ENCODE measurements at regions not wholly inside any gene's neighbourhood (a gene's known extent, or its start where the extent isn't known, plus 50 kb on each side); places are given as distances from the start of the nearest gene placed in this dataset.

- no peak for DNase-seq
These were observed 102.4 kb upstream of the PRR23E start for GRCh38 chr3:127090218-127091160.

- no peak for DNase-seq
These were observed 101.6 kb upstream of the PRR23E start for GRCh38 chr3:127091376-127091775.

GRCh38 chr3:127092368-127092767, 100.6 kb upstream of the PRR23E start:
- DNase-seq, result no peak

- DNase-seq, result no peak
These were observed 100.2 kb upstream of the PRR23E start for GRCh38 chr3:127092776-127093175.

- DNase-seq, result no peak
These were observed 99.6 kb upstream of the PRR23E start for GRCh38 chr3:127093312-127093711.

GRCh38 chr3:127095774-127096173, 97.2 kb upstream of the PRR23E start:
- DNase-seq, result no peak

- no peak for DNase-seq
These were observed 96.5 kb upstream of the PRR23E start for GRCh38 chr3:127096256-127097071.

- peak; percentile 55 to 78 for DNase-seq
These were observed 95.9 kb upstream of the PRR23E start for GRCh38 chr3:127097072-127097405.

- no peak for DNase-seq
These were observed 95.5 kb upstream of the PRR23E start for GRCh38 chr3:127097481-127097880.

GRCh38 chr3:127099982-127100381, 92.9 kb upstream of the PRR23E start:
- no peak for DNase-seq

- DNase-seq, result no peak
These were observed 92.2 kb upstream of the PRR23E start for GRCh38 chr3:127100459-127101410.

- peak; percentile 42 to 64 for DNase-seq
These were observed 91.3 kb upstream of the PRR23E start for GRCh38 chr3:127101411-127102187.

GRCh38 chr3:127102188-127102520, 90.8 kb upstream of the PRR23E start:
- no peak for DNase-seq

GRCh38 chr3:127102587-127102986, 90.3 kb upstream of the PRR23E start:
- no peak for DNase-seq

- DNase-seq, result no peak
These were observed 89.9 kb upstream of the PRR23E start for GRCh38 chr3:127103080-127103479.

- DNase-seq, result no peak
These were observed 88.3 kb upstream of the PRR23E start for GRCh38 chr3:127104586-127104985.

GRCh38 chr3:127105587-127105986, 87.3 kb upstream of the PRR23E start:
- DNase-seq, result no peak

GRCh38 chr3:127106053-127106452, 86.9 kb upstream of the PRR23E start:
- no peak for DNase-seq

- DNase-seq, result no peak
These were observed 86.5 kb upstream of the PRR23E start for GRCh38 chr3:127106456-127106855.

GRCh38 chr3:127107002-127107401, 85.9 kb upstream of the PRR23E start:
- DNase-seq, result no peak

- no peak for DNase-seq
These were observed 85.2 kb upstream of the PRR23E start for GRCh38 chr3:127107491-127108375.
